ENCODE measurements at regions not wholly inside any gene's neighbourhood (a gene's known extent, or its start where the extent isn't known, plus 50 kb on each side); places are given as distances from the start of the nearest gene placed in this dataset.

GRCh38 chr14:29062976-29063375 is 296.4 kb downstream of the FOXG1 start:
- in situ Hi-C loops (cut with MboI; ENCODE audit: low sequenced_read_pairs, unreplicated experiment) = no loop called here
- TF ChIP-seq CTCF (IDR thresholded peaks at IDR 0.05; ENCODE audit: borderline replicate concordance, control extremely low read depth, extremely low read depth, insufficient read depth, missing control alignments) = no peak
- DNase-seq (ENCODE audit: low spot score) = no peak

- in situ Hi-C loops (cut with MboI; ENCODE audit: low sequenced_read_pairs, unreplicated experiment) = no loop called here
- no peak for DNase-seq (ENCODE audit: low spot score)
- no peak for TF ChIP-seq CTCF (IDR thresholded peaks at IDR 0.05; ENCODE audit: borderline replicate concordance, control extremely low read depth, extremely low read depth, insufficient read depth, missing control alignments)
Measured at GRCh38 chr14:29064305-29064900, 297.8 kb downstream of the FOXG1 start.

GRCh38 chr14:29069228-29069627 is 302.6 kb downstream of the FOXG1 start:
- no peak for TF ChIP-seq CTCF (IDR thresholded peaks at IDR 0.05; ENCODE audit: borderline replicate concordance, control extremely low read depth, extremely low read depth, insufficient read depth, missing control alignments)
- no peak for DNase-seq (ENCODE audit: low spot score)
- in situ Hi-C loops (cut with MboI; ENCODE audit: low sequenced_read_pairs, unreplicated experiment) = no loop called here

GRCh38 chr14:29075761-29076160 is 309.2 kb downstream of the FOXG1 start:
- TF ChIP-seq CTCF (IDR thresholded peaks at IDR 0.05; ENCODE audit: borderline replicate concordance, control extremely low read depth, extremely low read depth, insufficient read depth, missing control alignments) = no peak
- no peak for DNase-seq (ENCODE audit: low spot score)
- in situ Hi-C loops (cut with MboI; ENCODE audit: low sequenced_read_pairs, unreplicated experiment) = no loop called here

- TF ChIP-seq CTCF (IDR thresholded peaks at IDR 0.05; ENCODE audit: borderline replicate concordance, control extremely low read depth, extremely low read depth, insufficient read depth, missing control alignments) = no peak
- in situ Hi-C loops (cut with MboI; ENCODE audit: low sequenced_read_pairs, unreplicated experiment) = no loop called here
Measured at GRCh38 chr14:29077916-29078315, 311.3 kb downstream of the FOXG1 start.

GRCh38 chr14:29078810-29079522 is 312.4 kb downstream of the FOXG1 start:
- no peak for TF ChIP-seq CTCF (IDR thresholded peaks at IDR 0.05; ENCODE audit: borderline replicate concordance, control extremely low read depth, extremely low read depth, insufficient read depth, missing control alignments)
- in situ Hi-C loops (cut with MboI; ENCODE audit: low sequenced_read_pairs, unreplicated experiment) = no loop called here
- DNase-seq (ENCODE audit: low spot score) = no peak

More at GRCh38 chr14:29077916-29078315, 311.3 kb downstream of the FOXG1 start:
- no peak for DNase-seq (ENCODE audit: low spot score)

All from GM13976 (cell line).